ENCODE measurements at regions not wholly inside any gene's neighbourhood (a gene's known extent, or its start where the extent isn't known, plus 50 kb on each side); places are given as distances from the start of the nearest gene placed in this dataset.

GRCh38 chr7:91636129-91636724 is 244.3 kb downstream of the MTERF1 start:
- Histone ChIP-seq H3K4me1 (replicated peaks in 1 of 2) (no peaks in the 10 kb centered on the region), H3K27me3 (no peaks in the 10 kb centered on the region), H3K9me3 (replicated peaks in 1 of 3) (no peaks in the 10 kb centered on the region), H3K4me3 (no peak overlapping the region), H3K27ac (no peak overlapping the region), H3K36me3 (replicated peaks in 1 of 2) (no peaks in the 10 kb centered on the region)
- intact Hi-C loops (cut with DNase I), result loop anchor here in 1 of 2 donors (10.0 kb wide), 1 partner anchor 551 kb away; no protein-coding TSS in a partner anchor
- no peak for TF ChIP-seq POLR2A (IDR thresholded peaks at IDR 0.05)
- TF ChIP-seq, protein P1, sequence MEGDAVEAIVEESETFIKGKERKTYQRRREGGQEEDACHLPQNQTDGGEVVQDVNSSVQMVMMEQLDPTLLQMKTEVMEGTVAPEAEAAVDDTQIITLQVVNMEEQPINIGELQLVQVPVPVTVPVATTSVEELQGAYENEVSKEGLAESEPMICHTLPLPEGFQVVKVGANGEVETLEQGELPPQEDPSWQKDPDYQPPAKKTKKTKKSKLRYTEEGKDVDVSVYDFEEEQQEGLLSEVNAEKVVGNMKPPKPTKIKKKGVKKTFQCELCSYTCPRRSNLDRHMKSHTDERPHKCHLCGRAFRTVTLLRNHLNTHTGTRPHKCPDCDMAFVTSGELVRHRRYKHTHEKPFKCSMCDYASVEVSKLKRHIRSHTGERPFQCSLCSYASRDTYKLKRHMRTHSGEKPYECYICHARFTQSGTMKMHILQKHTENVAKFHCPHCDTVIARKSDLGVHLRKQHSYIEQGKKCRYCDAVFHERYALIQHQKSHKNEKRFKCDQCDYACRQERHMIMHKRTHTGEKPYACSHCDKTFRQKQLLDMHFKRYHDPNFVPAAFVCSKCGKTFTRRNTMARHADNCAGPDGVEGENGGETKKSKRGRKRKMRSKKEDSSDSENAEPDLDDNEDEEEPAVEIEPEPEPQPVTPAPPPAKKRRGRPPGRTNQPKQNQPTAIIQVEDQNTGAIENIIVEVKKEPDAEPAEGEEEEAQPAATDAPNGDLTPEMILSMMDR (IDR thresholded peaks at IDR 0.05), result peak; percentile 31 to 62 (median 50)
- peak in 3 of 7 donors; percentile 15 to 29 (median 24) for DNase-seq
- WGBS, 4 donors, result 49 to 60% (median 55%) methylated on average over 6 of the region's 6 CpGs

DNA sequence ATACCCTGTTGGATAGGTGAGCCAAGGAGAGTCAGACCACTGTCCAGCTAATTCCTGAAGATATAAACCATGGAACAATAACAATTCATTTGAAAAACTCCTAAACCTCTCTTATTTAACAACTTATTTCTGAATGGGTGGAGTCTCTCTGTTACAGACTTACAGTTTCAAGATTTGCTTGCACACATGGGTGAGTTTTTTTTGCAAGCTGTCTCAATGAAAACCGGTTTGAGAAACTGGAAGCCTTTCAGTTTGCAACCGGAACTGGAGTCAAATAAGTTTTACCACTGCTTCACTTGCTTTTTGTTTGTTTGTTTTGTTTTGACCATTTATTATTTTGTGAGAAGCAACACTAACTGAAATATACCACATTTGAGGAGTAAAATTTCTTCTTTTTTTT is 243.8 kb downstream of the MTERF1 start:
- Histone ChIP-seq H3K36me3 (replicated peaks in 1 of 2) (no peaks in the 10 kb centered on the region), H3K4me3 (no peak overlapping the region), H3K27me3 (no peaks in the 10 kb centered on the region), H3K27ac (no peak overlapping the region), H3K4me1 (replicated peaks in 1 of 2) (no peaks in the 10 kb centered on the region), H3K9me3 (replicated peaks in 1 of 3) (no peaks in the 10 kb centered on the region)
- 76 to 86% (median 82%) methylated on average over 2 of the region's 2 CpGs for WGBS, 4 donors
- intact Hi-C loops (cut with DNase I), result loop anchor here in 1 of 2 donors (10.0 kb wide), 1 partner anchor 552 kb away; no protein-coding TSS in a partner anchor
- no peak for DNase-seq
- no peak for TF ChIP-seq POLR2A (IDR thresholded peaks at IDR 0.05)
- TF ChIP-seq, protein P1 (IDR thresholded peaks at IDR 0.05), result no peak

DNA sequence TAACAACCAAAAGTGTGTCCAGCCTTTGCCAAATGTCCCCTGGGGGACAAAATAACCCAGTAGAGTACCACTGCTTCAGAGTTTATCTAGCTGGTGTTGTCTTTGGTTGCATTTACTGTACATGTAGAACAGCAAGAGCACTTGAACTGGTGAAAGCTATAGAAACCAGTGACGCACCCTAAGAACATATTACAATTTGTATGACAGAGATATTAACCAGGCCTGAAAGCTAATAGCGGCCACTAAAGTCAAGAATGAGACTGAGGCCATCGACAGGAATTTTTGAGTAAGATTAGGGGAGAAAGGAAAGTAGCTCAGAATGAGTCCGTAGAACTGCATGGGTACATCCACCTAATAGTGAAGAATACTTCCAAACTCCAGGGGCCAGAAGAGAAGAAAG is 236.2 kb downstream of the MTERF1 start:
- H3K27me3 ChIP-seq, result no peaks in the 10 kb centered on the region
- H3K36me3 ChIP-seq (replicated peaks in 1 of 2), result no peaks in the 10 kb centered on the region
- no peak for DNase-seq
- intact Hi-C loops (cut with DNase I), result no loop called here
- no peak overlapping the region for H3K4me3 ChIP-seq
- WGBS, 4 donors, result 87 to 93% (median 88%) methylated on average over 4 of the region's 4 CpGs
- TF ChIP-seq POLR2A (IDR thresholded peaks at IDR 0.05), result no peak
- TF ChIP-seq, protein P1 (IDR thresholded peaks at IDR 0.05), result no peak
- H3K27ac ChIP-seq, result no peak overlapping the region
- no peaks in the 10 kb centered on the region for H3K9me3 ChIP-seq (replicated peaks in 1 of 3)
- no peaks in the 10 kb centered on the region for H3K4me1 ChIP-seq (replicated peaks in 1 of 2)

DNA sequence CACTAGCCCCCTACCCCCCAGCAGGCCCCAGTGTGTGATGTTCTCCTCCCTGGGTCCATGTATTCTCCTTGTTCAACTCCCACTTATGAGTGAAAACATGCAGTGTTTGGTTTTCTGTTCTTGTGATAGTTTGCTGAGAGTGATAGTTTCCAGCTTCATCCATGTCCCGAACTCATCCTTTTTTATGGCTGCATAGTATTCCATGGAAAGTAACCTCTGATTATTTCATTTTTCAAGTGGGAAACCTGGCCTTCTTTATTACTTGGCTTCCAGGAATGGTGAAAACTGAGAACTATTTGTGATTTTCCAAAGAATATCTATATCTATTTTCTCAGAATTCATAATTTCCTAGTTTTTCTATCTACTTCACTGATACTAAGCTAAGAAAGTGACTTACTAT is 235.0 kb downstream of the MTERF1 start:
- 85 to 92% (median 89%) methylated on average over 1 of the region's 1 CpG for WGBS, 4 donors
- TF ChIP-seq POLR2A (IDR thresholded peaks at IDR 0.05), result no peak
- TF ChIP-seq, protein P1 (IDR thresholded peaks at IDR 0.05), result no peak
- intact Hi-C loops (cut with DNase I), result no loop called here

More for the DNA sequence above, 235.0 kb downstream of the MTERF1 start:
- DNase-seq, result no peak
- H3K4me1 ChIP-seq (replicated peaks in 1 of 2), result no peaks in the 10 kb centered on the region
- H3K36me3 ChIP-seq (replicated peaks in 1 of 2), result no peaks in the 10 kb centered on the region
- H3K9me3 ChIP-seq (replicated peaks in 1 of 3), result no peaks in the 10 kb centered on the region
- no peak overlapping the region for H3K4me3 ChIP-seq
- no peak overlapping the region for H3K27ac ChIP-seq
- H3K27me3 ChIP-seq, result no peaks in the 10 kb centered on the region

Data from adrenal gland (tissue), 9 donors.